H1 (cell line): ENCODE measurements at regions not wholly inside any gene's neighbourhood (a gene's known extent, or its start where the extent isn't known, plus 50 kb on each side); places are given as distances from the start of the nearest gene placed in this dataset.

Source experiments
- BCL11A ChIP-seq, 2 experiments: IDR thresholded peaks; one replicate each; pipeline ENCODE4 v1.6.1; 2011; ENCODE audit warnings: low read depth in 2 of 2, low read length in 2 of 2, mild to moderate bottlenecking in 2 of 2
- CBX8 ChIP-seq: fragments of 300-800, 300-1000 bp; sonication (generic); IDR thresholded peaks from 2 replicates; pipeline ENCODE4 v1.7.1; 2016; ENCODE audit warnings: low read depth, low read length, borderline replicate concordance
- CEBPB ChIP-seq: IDR thresholded peaks from 2 replicates; pipeline ENCODE4 v1.6.1; 2012; ENCODE audit warnings: low read depth, low read length
- CREB1 ChIP-seq: IDR thresholded peaks from 2 replicates; pipeline ENCODE4 v1.6.1; 2012; ENCODE audit warnings: inconsistent platforms
- EP300 ChIP-seq, 2 experiments: IDR thresholded peaks; 1 replicate in 1 of 2; 2 replicates in 1 of 2; pipeline ENCODE4 v1.6.1; 2011 to 2012; ENCODE audit warnings: low read depth in 2 of 2, low read length in 2 of 2, mild to moderate bottlenecking in 2 of 2, borderline replicate concordance in 1 of 2, inconsistent platforms in 1 of 2, moderate library complexity in 1 of 2
- HDAC2 ChIP-seq, 2 experiments: fragments of 300-600 bp in 1 of 2; sonication (generic) in 1 of 2; IDR thresholded peaks; 2 replicates each; pipeline ENCODE4 v1.6.1; 2011 to 2012; ENCODE audit warnings: low read depth in 2 of 2, low read length in 2 of 2, mild to moderate bottlenecking in 2 of 2, moderate library complexity in 2 of 2, borderline replicate concordance in 1 of 2, inconsistent platforms in 1 of 2
- HDAC6 ChIP-seq: IDR thresholded peaks from one replicate; pipeline ENCODE4 v1.7.1; 2012; ENCODE audit warnings: low read depth, mild to moderate bottlenecking, inconsistent platforms, low read length, moderate library complexity
- KDM1A ChIP-seq: fragments of 200-600, 300-600 bp; sonication (generic); IDR thresholded peaks from 2 replicates; pipeline ENCODE4 v1.7.1; 2016; ENCODE audit warnings: mild to moderate bottlenecking, low read length, borderline replicate concordance
- KDM4A ChIP-seq: IDR thresholded peaks from one replicate; pipeline ENCODE4 v1.7.1; 2012; ENCODE audit warnings: low read depth, mild to moderate bottlenecking, moderate library complexity, low read length, inconsistent platforms; ENCODE audit not compliant: severe bottlenecking
- KDM5A ChIP-seq: fragments of 200-600 bp; IDR thresholded peaks from 2 replicates; pipeline ENCODE4 v1.7.1; 2012; ENCODE audit warnings: mild to moderate bottlenecking, low read length, inconsistent platforms, mixed read lengths
- RFX5 ChIP-seq: IDR thresholded peaks from 2 replicates; pipeline ENCODE4 v1.6.1; 2011; ENCODE audit warnings: low read depth, low read length, improper control_type of control experiment, borderline replicate concordance
- RNF2 ChIP-seq: fragments of 200-900, 300-1000 bp; sonication (generic); IDR thresholded peaks from 2 replicates; pipeline ENCODE4 v1.7.1; 2016; ENCODE audit warnings: borderline replicate concordance, low read depth, mild to moderate bottlenecking, antibody characterized with exemption, low read length; ENCODE audit not compliant: poor library complexity, severe bottlenecking; ENCODE audit errors: missing control alignments
- SAP30 ChIP-seq: fragments of 300-600 bp; sonication (generic); IDR thresholded peaks from 2 replicates; pipeline ENCODE4 v1.7.1; 2012; ENCODE audit warnings: low read length, moderate library complexity, mild to moderate bottlenecking, inconsistent platforms; ENCODE audit not compliant: insufficient read depth, insufficient replicate concordance
- TF ChIP-seq, protein P1 (sequence below): IDR thresholded peaks from 2 replicates; pipeline ENCODE4 v1.6.1; 2011; ENCODE audit warnings: low read depth, mild to moderate bottlenecking, low read length; ENCODE audit not compliant: insufficient read depth

- TF ChIP-seq HDAC6 (no peak), HDAC2 (IDR thresholded peaks at IDR 0.05; ENCODE audit: borderline replicate concordance in 1 of 2, low read depth in 2 of 2, low read length in 2 of 2) (peak; percentile 78 to 90; a peak in 2 of 4 replicates), EP300 (IDR thresholded peaks at IDR 0.05; ENCODE audit: borderline replicate concordance in 1 of 2, low read depth in 2 of 2, low read length in 2 of 2) (peak in 1 of 2 experiments; percentile 56; a peak in 1 of 3 replicates), KDM1A (no peak), SAP30 (no peak), CEBPB (no peak), KDM4A (no peak), BCL11A (IDR thresholded peaks at IDR 0.05; ENCODE audit: low read depth in 2 of 2, low read length in 2 of 2) (peak in 1 of 2 experiments; percentile 66), CBX8 (no peak), RFX5 (no peak), RNF2 (no peak), KDM5A (no peak), CREB1 (0 out of 2 replicates have a peak, but pooled peaks have one; percentile 17)
- TF ChIP-seq, protein P1, sequence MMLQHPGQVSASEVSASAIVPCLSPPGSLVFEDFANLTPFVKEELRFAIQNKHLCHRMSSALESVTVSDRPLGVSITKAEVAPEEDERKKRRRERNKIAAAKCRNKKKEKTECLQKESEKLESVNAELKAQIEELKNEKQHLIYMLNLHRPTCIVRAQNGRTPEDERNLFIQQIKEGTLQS = no peak
These were observed 155.2 kb downstream of the BARHL2 start (continued) for GRCh38 chr1:90561911-90562310.
